Lower leg skin (tissue), 4 donors: ENCODE measurements at regions not wholly inside any gene's neighbourhood (a gene's known extent, or its start where the extent isn't known, plus 50 kb on each side); places are given as distances from the start of the nearest gene placed in this dataset.

Source experiments
- DNase-seq, 2 donors: peaks; one replicate each; pipeline ENCODE4 v3.0.0-alpha.2; 2019; ENCODE audit warnings: low spot score in 2 of 2
- H3K4me3 ChIP-seq: fragments of 200-600 bp; sonication (generic); 2 replicates; pipeline ENCODE4 v1.5.1; 2017; ENCODE audit warnings: mild to moderate bottlenecking, low read depth; ENCODE audit not compliant: poor library complexity, severe bottlenecking
- CTCF ChIP-seq, 3 donors: fragments of 450-650 bp; IDR thresholded peaks; one replicate each; pipeline ENCODE4 v1.5.1; 2016; ENCODE audit warnings: antibody characterized with exemption in 3 of 3, mild to moderate bottlenecking in 3 of 3, moderate library complexity in 2 of 3
- POLR2A ChIP-seq, 2 donors: fragments of 450-650 bp; IDR thresholded peaks; one replicate each; pipeline ENCODE4 v1.6.1; 2016 to 2017; ENCODE audit warnings: antibody characterized with exemption in 2 of 2, mild to moderate bottlenecking in 1 of 2, moderate library complexity in 1 of 2
- WGBS, 2 donors: methylation state at CpG; one replicate each; pipeline ENCODE4 v1.1.5; 2018; 5-methylcytosine and 5-hydroxymethylcytosine counted together
- intact Hi-C: fragments of 100-400 bp; cut with DNase I; formaldehyde crosslinking; loops from one replicate; pipeline ENCODE4 v1.15.0; 2023; ENCODE audit warnings: low total_unique reads

GRCh38 chr13:79772811-79773210 is 291.9 kb downstream of the NDFIP2 start:
- 3 to 18% methylated on average over 1 of the region's 1 CpG for WGBS, 2 donors
- no peak overlapping the region for H3K4me3 ChIP-seq
- TF ChIP-seq CTCF (IDR thresholded peaks at IDR 0.05) (no peak), POLR2A (IDR thresholded peaks at IDR 0.05) (no peak)
- no peak for DNase-seq
- intact Hi-C loops = no loop called here

GRCh38 chr13:79771493-79771892 is 290.5 kb downstream of the NDFIP2 start:
- DNase-seq = no peak
- H3K4me3 ChIP-seq = no peak overlapping the region
- intact Hi-C loops = no loop called here
- TF ChIP-seq POLR2A (IDR thresholded peaks at IDR 0.05) = no peak
- no peak for TF ChIP-seq CTCF (IDR thresholded peaks at IDR 0.05)

- no peak overlapping the region for H3K4me3 ChIP-seq
- no peak for DNase-seq
- intact Hi-C loops = no loop called here
- WGBS, 2 donors = 79 to 84% methylated on average over 1 of the region's 1 CpG
- no peak for TF ChIP-seq POLR2A (IDR thresholded peaks at IDR 0.05)
- no peak for TF ChIP-seq CTCF (IDR thresholded peaks at IDR 0.05)
Observed at GRCh38 chr13:79770056-79770455, 289.1 kb downstream of the NDFIP2 start.

- WGBS, 2 donors = 58% methylated on average over 2 of the region's 2 CpGs
- no peak overlapping the region for H3K4me3 ChIP-seq
- intact Hi-C loops = no loop called here
- no peak for DNase-seq
- no peak for TF ChIP-seq CTCF (IDR thresholded peaks at IDR 0.05)
- no peak for TF ChIP-seq POLR2A (IDR thresholded peaks at IDR 0.05)
Observed at GRCh38 chr13:79767126-79767525, 286.2 kb downstream of the NDFIP2 start.

GRCh38 chr13:79765331-79765730 is 284.4 kb downstream of the NDFIP2 start:
- no peak overlapping the region for H3K4me3 ChIP-seq
- intact Hi-C loops = no loop called here
- TF ChIP-seq CTCF (IDR thresholded peaks at IDR 0.05) (no peak), POLR2A (IDR thresholded peaks at IDR 0.05) (no peak)
- no peak for DNase-seq

- no peak overlapping the region for H3K4me3 ChIP-seq
- peak; percentile 75 to 85 for DNase-seq
- WGBS, 2 donors = 28 to 29% methylated on average over 3 of the region's 3 CpGs
- TF ChIP-seq CTCF (IDR thresholded peaks at IDR 0.05) (no peak), POLR2A (IDR thresholded peaks at IDR 0.05) (no peak)
- intact Hi-C loops = no loop called here
Observed at GRCh38 chr13:79749984-79750551, 269.1 kb downstream of the NDFIP2 start.
